Activated naive CD8-positive, alpha-beta T cell treated with anti-CD3 and anti-CD28 coated beads for 36 hours (primary cell): ENCODE measurements at regions not wholly inside any gene's neighbourhood (a gene's known extent, or its start where the extent isn't known, plus 50 kb on each side); places are given as distances from the start of the nearest gene placed in this dataset.
"Not testable (repeated sequence)": the region's sequence is repeated elsewhere in the genome, so short reads cannot be mapped to it uniquely, and the experiment has no call there.

ENCODE experiments used
- DNase-seq: peaks from one replicate; pipeline ENCODE4 v3.0.0; 2021
- H3K27ac Mint-ChIP-seq: one replicate; pipeline ENCODE4 v1.8.0; 2022; ENCODE audit warnings: mild to moderate bottlenecking, moderate library complexity, mixed read lengths
- H3K27me3 Mint-ChIP-seq: one replicate; pipeline ENCODE4 v1.8.0; 2022; ENCODE audit warnings: mild to moderate bottlenecking, mixed read lengths
- H3K36me3 Mint-ChIP-seq: one replicate; pipeline ENCODE4 v1.8.0; 2021; ENCODE audit warnings: mild to moderate bottlenecking, mixed read lengths
- H3K4me1 Mint-ChIP-seq: one replicate; pipeline ENCODE4 v1.8.0; 2021; ENCODE audit warnings: mixed read lengths
- H3K4me3 Mint-ChIP-seq: one replicate; pipeline ENCODE4 v1.8.0; 2022; ENCODE audit warnings: mild to moderate bottlenecking, moderate library complexity, mixed read lengths
- H3K9me3 Mint-ChIP-seq: one replicate; pipeline ENCODE4 v1.8.0; 2022; ENCODE audit warnings: mixed read lengths

DNA sequence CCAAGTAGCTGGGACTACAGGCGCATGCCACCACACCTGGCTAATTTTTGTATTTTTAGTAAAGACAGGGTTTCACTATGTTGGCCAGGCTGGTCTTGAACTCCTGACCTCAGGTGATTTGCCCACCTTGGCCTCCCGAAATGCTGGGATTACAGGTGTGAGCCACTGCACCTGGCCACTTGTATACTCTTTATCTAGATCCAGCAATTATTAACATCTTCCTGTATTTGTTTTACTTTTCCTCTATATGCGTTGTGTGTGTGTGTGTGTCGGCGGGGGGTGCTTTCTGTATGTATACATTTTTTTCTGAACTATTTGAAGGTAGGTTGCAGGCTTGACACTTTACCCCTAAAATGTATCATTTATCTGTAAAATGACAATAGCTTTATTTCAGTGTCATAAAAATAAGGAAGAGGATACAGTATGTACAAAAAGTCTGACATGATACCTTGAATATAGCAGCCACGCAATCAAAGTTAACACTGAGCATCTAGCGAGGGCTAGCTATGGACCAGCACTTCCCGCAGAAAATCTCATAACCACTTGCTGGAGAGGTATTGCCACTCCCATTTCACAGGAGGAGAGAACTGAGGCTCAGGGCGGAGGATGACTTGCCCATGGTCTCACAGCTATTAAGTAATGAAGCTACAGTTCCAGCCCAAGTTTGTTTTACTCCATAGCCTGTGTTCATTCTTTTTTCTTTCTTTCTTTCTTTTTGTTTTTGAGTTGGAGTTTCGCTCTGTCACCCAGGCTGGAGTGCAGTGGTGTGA is 251.3 kb downstream of the MYCN start:
- Mint-ChIP-seq H3K9me3 (no peaks in the 10 kb centered on the region), H3K27ac (no peak overlapping the region), H3K4me1 (no peaks in the 10 kb centered on the region), H3K27me3 (no peaks in the 10 kb centered on the region), H3K36me3 (no peaks in the 10 kb centered on the region), H3K4me3 (no peak overlapping the region)
- no peak for DNase-seq

DNA sequence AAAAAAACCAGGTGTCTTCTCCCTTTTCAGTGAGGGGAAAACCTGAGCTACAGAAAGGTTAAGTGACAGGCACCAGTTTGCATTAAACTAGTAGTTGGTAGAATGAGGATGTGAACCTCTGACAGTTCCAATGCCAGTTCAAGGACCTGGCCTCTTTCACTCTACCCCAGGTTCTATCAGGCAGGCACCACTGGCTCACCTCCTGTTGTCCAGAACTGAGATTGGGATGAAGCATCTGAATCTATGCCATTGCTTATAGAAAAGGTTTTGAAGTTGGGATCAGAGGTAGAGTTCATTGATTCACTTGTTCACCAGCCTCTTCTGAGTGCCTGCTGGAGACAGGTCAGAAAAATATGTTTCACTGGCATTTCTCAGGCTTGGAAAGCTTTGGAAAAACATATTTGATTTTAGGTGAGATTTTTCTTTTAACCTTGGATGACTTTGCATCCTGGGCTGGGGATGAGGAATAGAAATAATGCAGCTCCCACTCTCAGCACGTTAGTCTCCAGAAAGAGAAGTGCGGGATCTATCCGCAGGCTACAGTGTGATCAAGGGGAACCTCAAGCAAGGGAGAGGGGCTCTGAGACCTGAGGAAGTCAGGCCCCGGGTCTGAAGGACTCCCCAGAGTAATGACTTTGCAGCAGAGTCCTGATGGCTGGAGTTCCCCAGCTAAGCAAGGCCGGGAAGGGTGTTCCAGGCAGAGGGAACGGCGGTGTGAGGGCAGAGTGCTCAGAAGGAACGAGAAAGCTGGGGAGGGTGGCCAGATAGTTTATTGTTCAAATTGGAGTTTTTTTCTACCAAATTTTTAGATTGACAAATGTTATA is 250.3 kb downstream of the MYCN start:
- Mint-ChIP-seq H3K9me3 (no peaks in the 10 kb centered on the region), H3K4me3 (no peak overlapping the region), H3K36me3 (no peaks in the 10 kb centered on the region), H3K4me1 (no peaks in the 10 kb centered on the region), H3K27ac (no peak overlapping the region), H3K27me3 (no peaks in the 10 kb centered on the region)
- DNase-seq: no peak

DNA sequence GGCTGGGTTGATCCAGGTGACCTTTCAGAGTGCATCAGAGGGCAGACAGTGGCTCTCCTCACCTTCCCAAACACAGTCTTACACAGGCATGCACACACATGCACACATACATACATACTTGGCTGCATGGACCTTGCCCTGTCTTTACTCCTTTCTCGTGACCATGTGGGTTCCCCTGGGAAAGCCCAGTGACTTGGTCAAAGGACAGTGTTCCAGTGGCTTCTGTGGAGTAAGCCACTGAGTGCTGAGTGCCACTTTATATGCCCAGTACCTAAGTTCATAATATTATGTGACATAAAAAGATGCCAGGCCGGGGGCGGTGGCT is 249.4 kb downstream of the MYCN start:
- no peaks in the 10 kb centered on the region for H3K36me3 Mint-ChIP-seq
- no peak overlapping the region for H3K27ac Mint-ChIP-seq
- H3K4me1 Mint-ChIP-seq: no peaks in the 10 kb centered on the region
- H3K4me3 Mint-ChIP-seq: no peak overlapping the region
- H3K9me3 Mint-ChIP-seq: no peaks in the 10 kb centered on the region
- H3K27me3 Mint-ChIP-seq: no peaks in the 10 kb centered on the region
- DNase-seq: no peak

DNA sequence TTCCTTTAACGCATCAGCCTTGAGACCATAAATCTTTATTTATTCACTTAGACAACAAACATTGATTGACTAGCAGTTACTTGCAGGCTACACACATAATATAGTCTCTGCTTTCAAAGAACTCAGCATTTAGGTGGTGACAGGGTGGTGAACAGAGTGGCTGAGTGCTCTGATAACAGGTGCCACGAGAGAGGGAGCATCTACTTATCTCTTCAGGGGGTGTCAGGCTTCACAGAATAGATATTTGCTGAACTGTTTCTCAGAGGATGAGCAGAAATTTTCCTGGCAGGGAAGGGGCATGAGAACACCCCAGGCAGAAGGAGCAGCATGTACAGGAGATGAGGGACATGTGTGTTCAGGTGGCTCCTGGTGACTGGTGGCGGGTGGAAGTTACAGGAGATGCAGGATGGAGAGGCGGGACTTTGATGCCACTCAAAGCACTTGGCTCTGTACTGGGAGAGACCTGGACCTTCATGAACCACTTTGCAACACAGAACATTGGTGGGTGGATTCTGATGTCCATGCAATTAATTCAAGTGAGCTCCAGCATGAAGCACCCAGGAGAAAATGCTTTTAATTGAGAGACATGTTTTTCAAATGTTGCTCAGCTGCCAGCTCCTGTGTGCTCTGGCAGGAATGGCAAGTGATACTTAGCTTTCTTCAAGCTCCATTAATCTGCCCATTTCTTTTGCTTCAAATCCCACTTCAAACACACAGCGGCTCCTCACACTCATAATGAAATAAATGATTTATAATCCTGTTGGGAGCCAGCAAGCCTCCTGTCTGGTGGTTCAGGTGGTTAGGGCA is 248.9 kb downstream of the MYCN start:
- Mint-ChIP-seq H3K27ac (no peak overlapping the region), H3K27me3 (no peaks in the 10 kb centered on the region), H3K9me3 (no peaks in the 10 kb centered on the region), H3K4me1 (no peaks in the 10 kb centered on the region), H3K4me3 (no peak overlapping the region), H3K36me3 (no peaks in the 10 kb centered on the region)
- DNase-seq: no peak

DNA sequence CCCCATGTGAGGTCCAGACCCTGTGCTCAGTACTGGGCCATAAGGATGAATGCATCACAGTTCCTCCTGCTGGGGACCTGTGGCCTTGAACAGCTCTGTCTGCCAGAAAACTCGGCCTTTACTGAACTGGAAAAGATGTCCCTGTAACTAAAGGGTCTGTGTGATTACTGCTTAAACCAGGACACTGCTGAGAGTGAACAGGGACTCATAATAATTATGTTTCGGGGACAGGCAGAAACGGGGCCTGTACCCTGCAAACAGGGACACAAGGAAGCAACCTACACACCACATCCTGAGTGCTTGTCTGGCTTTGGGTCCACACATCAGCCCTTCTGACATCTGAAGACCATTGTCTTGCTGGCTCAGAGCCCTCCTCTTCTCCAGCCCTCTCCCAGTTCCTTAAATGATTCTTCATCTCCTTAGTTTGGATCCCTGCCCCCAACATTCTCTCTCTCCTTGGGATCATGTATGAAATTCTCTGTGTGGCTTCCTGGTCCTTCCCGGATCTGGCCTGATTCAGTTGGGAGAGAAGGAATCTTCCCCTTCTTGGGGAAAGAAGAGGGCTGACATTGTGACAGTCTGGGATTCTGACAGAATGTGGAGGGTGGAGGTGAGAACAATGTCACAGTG is 248.0 kb downstream of the MYCN start:
- Mint-ChIP-seq H3K27me3 (peaks cover 1% of the 10 kb centered on the region), H3K4me3 (no peak overlapping the region), H3K36me3 (no peaks in the 10 kb centered on the region), H3K9me3 (no peaks in the 10 kb centered on the region), H3K4me1 (no peaks in the 10 kb centered on the region), H3K27ac (no peak overlapping the region)
- DNase-seq: no peak

DNA sequence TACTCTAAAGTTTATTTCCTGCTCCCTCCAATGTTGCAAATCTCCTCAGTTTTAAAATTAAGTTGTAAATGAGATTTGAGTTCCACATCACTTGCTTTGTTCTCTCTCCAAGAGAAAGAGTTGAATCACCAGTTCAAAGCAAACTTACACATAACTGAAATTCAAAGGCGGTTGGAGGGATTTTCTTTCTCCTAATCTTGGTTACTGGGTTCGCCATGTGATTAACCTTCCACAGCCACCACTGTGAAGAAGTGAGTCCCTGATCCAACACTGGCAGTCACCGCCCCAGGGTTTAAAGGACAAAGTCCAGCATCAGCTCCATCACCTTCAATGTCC is 247.1 kb downstream of the MYCN start:
- Mint-ChIP-seq H3K36me3 (no peaks in the 10 kb centered on the region), H3K9me3 (no peaks in the 10 kb centered on the region), H3K4me1 (no peaks in the 10 kb centered on the region), H3K27me3 (peaks cover 5% of the 10 kb centered on the region), H3K4me3 (no peak overlapping the region), H3K27ac (no peak overlapping the region)
- DNase-seq: no peak

DNA sequence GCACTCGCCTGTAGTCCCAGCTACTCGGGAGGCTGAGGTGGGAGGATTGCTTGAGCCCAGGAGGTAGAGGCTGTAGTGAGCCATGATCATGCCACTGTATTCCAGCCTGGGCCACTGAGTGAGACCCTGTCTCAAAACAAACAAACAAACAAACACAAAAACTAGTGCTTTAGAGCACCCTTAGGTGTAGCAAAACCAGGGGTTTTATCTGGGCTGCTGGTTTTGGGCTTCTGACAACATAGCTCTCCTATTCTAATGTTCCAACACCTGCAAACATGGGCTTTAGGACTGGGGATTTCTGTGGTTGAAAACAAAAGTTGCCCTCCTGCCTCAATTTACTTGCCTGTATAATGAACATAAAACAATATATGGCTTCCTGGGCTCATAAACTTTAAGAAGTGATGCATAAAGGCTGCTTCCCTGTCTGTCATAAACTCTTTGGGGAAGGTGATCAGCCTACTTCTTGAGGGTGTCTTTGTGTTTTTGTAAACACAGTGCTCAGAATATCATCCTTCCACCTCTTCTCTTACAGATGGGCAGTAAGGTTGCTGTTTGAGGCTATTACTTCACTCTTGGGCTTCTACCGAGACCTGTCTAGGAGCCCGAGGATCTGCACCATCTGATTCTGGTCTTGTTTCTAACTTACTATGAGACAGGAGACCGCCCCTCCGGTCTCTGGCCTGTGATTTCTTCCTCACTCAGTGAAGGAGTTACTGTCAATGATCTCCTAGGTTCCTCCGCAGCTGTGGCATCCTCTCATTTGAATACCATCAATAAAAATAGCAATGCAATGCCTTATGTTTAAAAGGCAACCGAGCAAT is 246.5 kb downstream of the MYCN start:
- DNase-seq: no peak
- H3K27ac Mint-ChIP-seq: no peak overlapping the region
- no peaks in the 10 kb centered on the region for H3K4me1 Mint-ChIP-seq
- no peaks in the 10 kb centered on the region for H3K9me3 Mint-ChIP-seq
- H3K36me3 Mint-ChIP-seq: no peaks in the 10 kb centered on the region
- H3K4me3 Mint-ChIP-seq: no peak overlapping the region
- H3K27me3 Mint-ChIP-seq: peaks cover 5% of the 10 kb centered on the region

DNA sequence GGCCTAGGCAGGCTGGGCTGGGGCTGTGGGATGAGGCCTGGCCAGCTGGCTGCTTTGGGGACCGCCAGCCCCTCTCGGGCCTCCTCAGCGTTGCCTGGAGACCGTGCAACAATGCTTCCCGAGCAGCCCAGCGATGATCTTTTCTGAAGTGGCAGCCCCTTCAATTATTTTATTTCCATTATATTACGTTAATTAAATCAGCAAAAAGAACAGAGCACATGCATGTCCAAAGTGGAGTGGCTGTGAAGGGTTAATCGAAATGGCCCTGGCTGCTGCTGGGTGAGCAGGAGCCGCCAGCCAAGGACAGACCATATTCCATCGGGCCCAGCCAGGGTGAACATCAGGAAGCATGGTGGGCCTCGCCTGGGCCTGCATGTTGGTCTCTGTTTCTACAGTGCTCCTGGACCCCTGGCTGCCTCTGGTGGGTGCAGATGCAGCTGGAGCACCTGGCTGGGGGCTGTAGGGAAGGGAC is 245.5 kb downstream of the MYCN start:
- no peak overlapping the region for H3K4me3 Mint-ChIP-seq
- H3K9me3 Mint-ChIP-seq: no peaks in the 10 kb centered on the region

DNA sequence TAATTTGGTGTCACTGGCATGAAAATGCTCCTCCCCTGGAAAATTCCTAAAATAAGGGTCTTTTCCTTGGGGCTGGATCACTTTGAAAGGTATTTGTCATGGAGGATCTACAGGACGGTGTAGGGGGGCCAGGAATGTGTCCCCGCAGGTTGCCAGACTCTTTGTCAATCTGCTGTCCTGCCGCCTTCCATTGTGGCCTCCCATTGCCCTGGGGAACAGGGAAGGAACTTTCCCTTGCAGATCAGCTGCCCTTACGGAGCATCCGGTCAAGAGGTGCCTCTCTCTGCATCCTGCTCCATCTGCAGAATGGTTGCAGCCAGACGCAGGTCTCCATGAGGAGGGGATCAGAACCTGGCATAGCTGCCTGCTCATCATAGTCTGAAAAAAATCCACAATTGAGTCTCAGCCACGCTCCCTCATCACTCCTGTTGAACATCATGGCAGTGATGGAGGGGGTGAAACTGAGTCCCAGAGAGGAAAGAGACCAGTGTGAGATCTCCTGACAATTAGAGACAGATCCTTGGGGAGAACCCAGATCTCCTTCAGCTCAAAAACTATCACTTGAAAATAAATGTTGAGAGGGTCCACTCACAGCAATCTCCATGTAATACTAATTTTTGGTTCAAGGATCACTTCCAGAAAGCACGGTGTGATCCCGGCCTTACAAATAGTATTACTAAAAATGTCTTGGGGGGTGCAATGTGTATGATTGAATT is 244.8 kb downstream of the MYCN start:
- H3K27ac Mint-ChIP-seq: no peak overlapping the region
- H3K4me1 Mint-ChIP-seq: no peaks in the 10 kb centered on the region
- peaks cover 5% of the 10 kb centered on the region for H3K27me3 Mint-ChIP-seq
- no peaks in the 10 kb centered on the region for H3K36me3 Mint-ChIP-seq
- no peak for DNase-seq
- no peaks in the 10 kb centered on the region for H3K9me3 Mint-ChIP-seq
- no peak overlapping the region for H3K4me3 Mint-ChIP-seq

More for the DNA sequence above, 245.5 kb downstream of the MYCN start:
- no peak for DNase-seq
- peaks cover 5% of the 10 kb centered on the region for H3K27me3 Mint-ChIP-seq
- no peaks in the 10 kb centered on the region for H3K4me1 Mint-ChIP-seq
- no peak overlapping the region for H3K27ac Mint-ChIP-seq
- H3K36me3 Mint-ChIP-seq: no peaks in the 10 kb centered on the region

DNA sequence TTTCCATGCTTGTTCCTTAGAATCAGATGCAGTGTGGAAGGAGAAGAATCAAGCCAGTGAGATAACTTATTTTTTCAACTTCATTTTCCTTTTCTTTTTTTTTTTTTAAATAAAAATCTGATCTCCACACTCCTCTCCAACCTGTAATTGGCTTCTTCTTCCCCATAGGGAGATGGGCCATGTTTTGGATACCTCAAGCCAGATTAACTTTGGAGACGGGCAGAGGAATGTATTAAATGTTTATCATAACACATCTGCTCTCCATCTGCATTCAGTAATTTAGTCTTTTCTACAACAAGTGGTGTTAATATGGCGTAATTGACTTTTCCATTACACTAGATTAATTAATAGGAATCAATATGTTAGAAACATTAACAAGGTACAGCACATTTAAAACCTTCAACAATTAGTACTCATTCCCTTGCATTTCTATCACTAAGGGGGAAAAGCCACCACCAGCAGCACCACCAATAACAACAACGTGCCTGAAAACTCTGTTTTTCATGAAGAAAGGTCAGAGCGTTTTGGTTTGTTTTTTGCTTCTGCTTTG is 244.1 kb downstream of the MYCN start:
- H3K4me1 Mint-ChIP-seq: no peaks in the 10 kb centered on the region
- no peak overlapping the region for H3K27ac Mint-ChIP-seq
- H3K9me3 Mint-ChIP-seq: no peaks in the 10 kb centered on the region
- no peaks in the 10 kb centered on the region for H3K36me3 Mint-ChIP-seq
- H3K4me3 Mint-ChIP-seq: no peak overlapping the region
- no peak for DNase-seq
- H3K27me3 Mint-ChIP-seq: peaks cover 11% of the 10 kb centered on the region

DNA sequence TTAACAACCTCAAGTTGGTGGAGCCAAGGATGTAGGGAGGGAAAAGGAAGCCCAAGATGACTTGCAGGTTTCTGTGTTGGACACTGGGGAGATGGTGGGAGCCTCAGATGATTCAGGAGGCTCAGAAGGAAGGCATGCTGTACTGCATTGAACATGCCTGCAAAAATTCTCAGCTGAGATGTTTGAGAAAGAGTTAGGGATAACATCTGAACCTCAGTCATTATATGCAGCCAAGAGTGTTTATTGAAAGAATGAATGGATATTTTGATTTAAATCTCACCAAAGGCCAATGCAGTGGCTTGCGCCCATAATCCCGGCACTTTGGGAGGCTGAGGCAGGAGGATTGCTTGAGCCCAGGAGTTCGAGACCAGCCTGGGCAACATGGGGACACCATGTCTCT is 243.0 kb downstream of the MYCN start:
- Mint-ChIP-seq H3K4me1 (no peaks in the 10 kb centered on the region), H3K27ac (no peak overlapping the region), H3K4me3 (no peak overlapping the region), H3K36me3 (no peaks in the 10 kb centered on the region), H3K27me3 (peaks cover 11% of the 10 kb centered on the region), H3K9me3 (no peaks in the 10 kb centered on the region)
- DNase-seq: no peak

DNA sequence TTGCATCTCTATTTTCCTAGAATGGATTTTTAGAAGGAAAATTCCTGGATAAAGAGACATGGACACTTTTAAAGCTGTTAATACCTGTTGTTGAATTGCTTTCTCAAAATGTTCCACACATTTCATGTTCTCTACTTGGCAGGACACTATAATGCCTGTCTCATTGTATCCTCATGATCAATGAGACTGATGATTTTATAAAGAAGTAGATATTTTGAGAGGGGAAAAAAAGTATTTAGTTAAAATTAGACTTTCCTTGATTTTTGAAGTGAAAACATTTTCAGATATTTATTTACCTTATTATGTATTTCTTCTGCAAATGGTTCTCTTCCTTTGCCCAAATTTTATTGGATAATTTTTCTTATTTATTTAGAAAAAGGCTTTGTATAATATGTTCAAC is 242.5 kb downstream of the MYCN start:
- H3K36me3 Mint-ChIP-seq: no peaks in the 10 kb centered on the region
- no peaks in the 10 kb centered on the region for H3K4me1 Mint-ChIP-seq

DNA sequence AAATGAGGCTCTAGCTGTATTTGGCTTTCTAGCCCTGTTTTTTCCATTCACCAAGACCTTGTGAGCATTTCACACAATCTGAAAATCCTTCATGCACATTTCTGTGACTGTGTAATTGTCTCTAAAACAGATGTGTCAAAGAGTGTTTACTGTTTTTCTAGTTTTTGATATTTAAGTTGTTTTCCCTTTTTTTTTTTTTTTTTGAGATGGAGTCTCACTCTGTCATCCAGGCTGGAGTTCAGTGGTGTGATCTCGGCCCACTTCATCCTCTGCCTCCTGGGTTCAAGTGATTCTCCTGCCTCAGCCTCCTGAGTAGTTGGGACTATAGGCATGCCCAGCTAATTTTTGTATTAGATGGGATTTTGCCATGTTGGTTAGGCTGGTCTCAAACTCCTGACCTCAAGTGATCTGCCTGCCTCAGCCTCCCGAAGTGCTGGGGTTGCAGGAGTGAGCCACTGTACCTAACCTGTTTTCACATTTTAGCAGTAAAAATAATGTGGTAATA is 242.0 kb downstream of the MYCN start:
- peaks cover 11% of the 10 kb centered on the region for H3K27me3 Mint-ChIP-seq
- H3K9me3 Mint-ChIP-seq, H3K4me1 Mint-ChIP-seq, DNase-seq, H3K36me3 Mint-ChIP-seq, H3K4me3 Mint-ChIP-seq, H3K27ac Mint-ChIP-seq: not testable (repeated sequence)

More for the DNA sequence above, 242.5 kb downstream of the MYCN start:
- Mint-ChIP-seq H3K27me3 (peaks cover 11% of the 10 kb centered on the region), H3K4me3 (no peak overlapping the region), H3K9me3 (no peaks in the 10 kb centered on the region), H3K27ac (no peak overlapping the region)
- no peak for DNase-seq
